ENCODE measurements at regions not wholly inside any gene's neighbourhood (a gene's known extent, or its start where the extent isn't known, plus 50 kb on each side); places are given as distances from the start of the nearest gene placed in this dataset.

GRCh38 chr4:128636906-128637305, 172.6 kb upstream of the JADE1 start:
- Histone ChIP-seq H3K27me3 (no peaks in the 10 kb centered on the region), H3K4me3 (no peak overlapping the region), H3K4me1 (peaks cover 0 to 24% (median 11%) of the 10 kb centered on the region in 12 donors), H3K9me3 (no peaks in the 10 kb centered on the region), H3K36me3 (no peaks in the 10 kb centered on the region), H3K27ac (peak overlapping the region in 5 of 12 donors; percentile 77 to 85 (median 84))
- WGBS, 4 donors: 91 to 98% (median 93%) methylated on average over 2 of the region's 2 CpGs
- DNase-seq (no peak), ATAC-seq (no peak)
- intact Hi-C loops (cut with DNase I): loop anchor here in 3 of 10 donors (5.0 to 10.0 kb wide), 4 partner anchors 35 to 182 kb away; no protein-coding TSS in a partner anchor
- TF ChIP-seq POLR2A (IDR thresholded peaks at IDR 0.05): no peak
- no peak for TF ChIP-seq CTCF (IDR thresholded peaks at IDR 0.05)

DNA sequence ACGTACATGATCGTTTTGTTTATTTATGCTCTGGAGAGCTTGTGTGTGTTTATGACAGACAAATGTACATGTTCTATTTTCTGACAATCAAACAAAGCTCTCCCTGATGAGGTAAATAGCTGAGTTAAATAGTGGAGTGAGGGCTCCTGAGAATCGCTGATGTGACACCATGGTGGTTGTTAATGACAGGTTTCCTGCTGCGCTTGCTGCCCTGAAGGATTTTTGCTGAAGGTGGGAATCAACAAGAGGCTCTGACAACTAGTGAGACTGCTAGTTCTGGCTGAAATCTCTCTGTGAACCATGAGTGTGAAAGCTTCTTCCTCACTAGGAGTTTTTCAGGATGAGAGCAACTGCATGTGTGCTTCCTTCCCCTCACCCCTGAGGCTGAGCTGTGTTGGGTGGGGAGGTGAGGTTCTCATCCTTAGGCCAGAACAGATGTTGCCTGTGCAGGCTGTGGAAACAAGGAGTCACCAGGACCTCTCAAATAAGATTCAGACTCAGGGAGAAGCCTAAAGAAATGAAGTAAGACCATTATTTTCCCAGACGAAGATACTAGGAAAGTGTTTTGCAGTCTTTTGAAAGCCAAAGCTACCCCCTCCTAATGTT, 173.4 kb upstream of the JADE1 start:
- H3K27me3 ChIP-seq: no peaks in the 10 kb centered on the region
- H3K27ac ChIP-seq: peak overlapping the region; percentile 67 to 85 (median 80)
- DNase-seq (peak in 1 of 5 donors; percentile 35), ATAC-seq (peak; percentile 51 to 63 (median 58))
- WGBS, 4 donors: 47 to 52% (median 50%) methylated on average over 5 of the region's 5 CpGs
- H3K36me3 ChIP-seq: no peaks in the 10 kb centered on the region
- H3K4me1 ChIP-seq: peaks cover 0 to 24% (median 11%) of the 10 kb centered on the region in 12 donors
- H3K4me3 ChIP-seq: peak overlapping the region in 2 of 12 donors; percentile 15 to 29
- no peaks in the 10 kb centered on the region for H3K9me3 ChIP-seq
- TF ChIP-seq CTCF (IDR thresholded peaks at IDR 0.05) (no peak), POLR2A (IDR thresholded peaks at IDR 0.05) (no peak)
- intact Hi-C loops (cut with DNase I): loop anchor here in 3 of 10 donors (5.0 to 10.0 kb wide), 4 partner anchors 34 to 181 kb away; no protein-coding TSS in a partner anchor

- no peak for TF ChIP-seq CTCF (IDR thresholded peaks at IDR 0.05)
- TF ChIP-seq POLR2A (IDR thresholded peaks at IDR 0.05): no peak
- peak overlapping the region; percentile 67 to 85 (median 80) for H3K27ac ChIP-seq
- WGBS, 4 donors: 13 to 29% (median 25%) methylated on average over 19 of the region's 19 CpGs
Measured at GRCh38 chr4:128635141-128635954, 174.2 kb upstream of the JADE1 start.

GRCh38 chr4:128633067-128633466, 176.4 kb upstream of the JADE1 start:
- DNase-seq: no peak
- no peak for ATAC-seq
- intact Hi-C loops (cut with DNase I): loop anchor here in 3 of 10 donors (10.0 kb wide), 2 partner anchors 58 to 178 kb away; no protein-coding TSS in a partner anchor
- Histone ChIP-seq H3K27ac (no peak overlapping the region), H3K27me3 (no peaks in the 10 kb centered on the region), H3K4me1 (peaks cover 0 to 17% (median 10%) of the 10 kb centered on the region in 12 donors), H3K4me3 (no peak overlapping the region), H3K36me3 (no peaks in the 10 kb centered on the region), H3K9me3 (no peaks in the 10 kb centered on the region)
- 92 to 96% (median 94%) methylated on average over 1 of the region's 1 CpG for WGBS, 4 donors
- TF ChIP-seq CTCF (IDR thresholded peaks at IDR 0.05) (no peak), POLR2A (IDR thresholded peaks at IDR 0.05) (no peak)

More at GRCh38 chr4:128635141-128635954, 174.2 kb upstream of the JADE1 start:
- H3K27me3 ChIP-seq: no peaks in the 10 kb centered on the region
- peaks cover 0 to 24% (median 11%) of the 10 kb centered on the region in 12 donors for H3K4me1 ChIP-seq
- H3K4me3 ChIP-seq: peak overlapping the region in 7 of 12 donors; percentile 3 to 29 (median 20)
- H3K9me3 ChIP-seq: no peaks in the 10 kb centered on the region
- intact Hi-C loops (cut with DNase I): loop anchor here in 3 of 10 donors (5.0 to 10.0 kb wide), 4 partner anchors 33 to 181 kb away; no protein-coding TSS in a partner anchor
- peak; percentile 70 to 91 (median 91) for ATAC-seq
- peak; percentile 86 to 95 (median 89) for DNase-seq
- H3K36me3 ChIP-seq: no peaks in the 10 kb centered on the region

All from heart left ventricle (tissue), 16 donors.